PC-3 (cell line): ENCODE measurements at regions not wholly inside any gene's neighbourhood (a gene's known extent, or its start where the extent isn't known, plus 50 kb on each side); places are given as distances from the start of the nearest gene placed in this dataset.

Experiments
- CTCF ChIP-seq: fragments of 300-600 bp; sonication (generic); conservative IDR thresholded peaks from 2 replicates; pipeline ENCODE4 v1.5.1; 2017; ENCODE audit warnings: antibody characterized with exemption, low read depth, mild to moderate bottlenecking, low read length
- EZH2 ChIP-seq: fragments of 300-600 bp; sonication (generic); IDR thresholded peaks from one replicate; pipeline ENCODE4 v1.6.1; 2017; ENCODE audit warnings: antibody characterized with exemption, mild to moderate bottlenecking, low read length; ENCODE audit not compliant: unreplicated experiment
- EZH2phosphoT487 ChIP-seq: fragments of 300-600 bp; sonication (generic); IDR thresholded peaks from 2 replicates; pipeline ENCODE4 v1.6.1; 2018; ENCODE audit warnings: mild to moderate bottlenecking, antibody characterized with exemption, low read length, borderline replicate concordance

GRCh38 chr5:73236541-73237128 is 63.6 kb downstream of the TMEM174 start:
- TF ChIP-seq CTCF (no peak), EZH2 (no peak), EZH2phosphoT487 (no peak)
